H1 (cell line): ENCODE measurements at regions not wholly inside any gene's neighbourhood (a gene's known extent, or its start where the extent isn't known, plus 50 kb on each side); places are given as distances from the start of the nearest gene placed in this dataset.

Source experiments
- CHD1 ChIP-seq: IDR thresholded peaks from 2 replicates; pipeline ENCODE4 v1.6.1; 2012; ENCODE audit warnings: low read depth, low read length, improper control_type of control experiment
- CHD7 ChIP-seq: fragments of 300-600 bp; sonication (generic); IDR thresholded peaks from 2 replicates; pipeline ENCODE4 v1.7.1; 2012; ENCODE audit warnings: low read length, moderate library complexity, mild to moderate bottlenecking, inconsistent platforms; ENCODE audit not compliant: insufficient replicate concordance
- E2F6 ChIP-seq: IDR thresholded peaks from 2 replicates; pipeline ENCODE4 v1.6.1; 2012; ENCODE audit warnings: inconsistent platforms
- HDAC6 ChIP-seq: IDR thresholded peaks from one replicate; pipeline ENCODE4 v1.7.1; 2012; ENCODE audit warnings: low read depth, mild to moderate bottlenecking, inconsistent platforms, low read length, moderate library complexity
- JUND ChIP-seq: IDR thresholded peaks from 2 replicates; pipeline ENCODE4 v1.6.1; 2011; ENCODE audit warnings: mild to moderate bottlenecking, improper control_type of control experiment, low read length
- POU5F1 ChIP-seq: IDR thresholded peaks from 2 replicates; pipeline ENCODE4 v1.6.1; 2011; ENCODE audit warnings: low read depth, mild to moderate bottlenecking, low read length, moderate library complexity
- RAD21 ChIP-seq, 2 experiments: IDR thresholded peaks in 1 of 2; conservative IDR thresholded peaks in 1 of 2; 2 replicates each; pipeline ENCODE4 v1.6.1; 2011; ENCODE audit warnings: low read depth in 2 of 2, low read length in 2 of 2, improper control_type of control experiment in 1 of 2, inconsistent platforms in 1 of 2, mild to moderate bottlenecking in 1 of 2, moderate library complexity in 1 of 2
- RXRA ChIP-seq: IDR thresholded peaks from 2 replicates; pipeline ENCODE4 v1.6.1; 2011; ENCODE audit warnings: low read depth, mild to moderate bottlenecking, low read length, moderate library complexity; ENCODE audit not compliant: insufficient read depth
- SRF ChIP-seq: IDR thresholded peaks from 2 replicates; pipeline ENCODE4 v1.6.1; 2011; ENCODE audit warnings: mild to moderate bottlenecking, low read depth, low read length, moderate library complexity

GRCh38 chr3:83926291-83926690 is 1032.5 kb upstream of the CADM2 start (continued):
- TF ChIP-seq CHD7 (no peak), HDAC6 (no peak), RXRA (no peak), SRF (no peak), CHD1 (no peak), POU5F1 (no peak), RAD21 (IDR thresholded peaks at IDR 0.05 in 1 of 2, conservative IDR thresholded peaks at IDR 0.05 in 1 of 2; ENCODE audit: low read depth in 2 of 2, low read length in 2 of 2) (no peak), E2F6 (no peak), JUND (no peak)
- TF ChIP-seq, all 59 proteins: peak for 0
